ENCODE measurements at regions not wholly inside any gene's neighbourhood (a gene's known extent, or its start where the extent isn't known, plus 50 kb on each side); places are given as distances from the start of the nearest gene placed in this dataset.

DNA sequence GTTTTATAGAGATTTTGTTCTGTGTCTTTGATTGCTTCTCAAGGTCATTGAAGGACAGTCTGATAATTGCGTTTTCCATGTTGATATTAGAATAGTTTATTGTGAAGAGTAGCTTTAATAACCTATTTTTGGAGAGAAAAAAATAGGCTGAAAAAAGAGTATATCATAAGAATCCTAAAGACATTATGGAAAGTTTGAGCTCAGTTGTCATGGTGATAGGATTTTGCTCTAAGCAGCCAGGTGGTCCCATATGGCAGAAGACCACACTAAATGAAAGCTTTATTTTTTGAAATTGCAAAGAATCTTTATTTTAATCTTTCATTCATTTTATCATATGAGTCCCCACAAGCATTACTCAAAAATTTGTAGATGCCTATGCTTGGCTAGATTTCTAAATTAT is 358.9 kb upstream of the NAV3 start:
- H3K27ac ChIP-seq, result no peak overlapping the region
- TF ChIP-seq ZFX (IDR thresholded peaks at IDR 0.05), result no peak
- TF ChIP-seq, protein P1, sequence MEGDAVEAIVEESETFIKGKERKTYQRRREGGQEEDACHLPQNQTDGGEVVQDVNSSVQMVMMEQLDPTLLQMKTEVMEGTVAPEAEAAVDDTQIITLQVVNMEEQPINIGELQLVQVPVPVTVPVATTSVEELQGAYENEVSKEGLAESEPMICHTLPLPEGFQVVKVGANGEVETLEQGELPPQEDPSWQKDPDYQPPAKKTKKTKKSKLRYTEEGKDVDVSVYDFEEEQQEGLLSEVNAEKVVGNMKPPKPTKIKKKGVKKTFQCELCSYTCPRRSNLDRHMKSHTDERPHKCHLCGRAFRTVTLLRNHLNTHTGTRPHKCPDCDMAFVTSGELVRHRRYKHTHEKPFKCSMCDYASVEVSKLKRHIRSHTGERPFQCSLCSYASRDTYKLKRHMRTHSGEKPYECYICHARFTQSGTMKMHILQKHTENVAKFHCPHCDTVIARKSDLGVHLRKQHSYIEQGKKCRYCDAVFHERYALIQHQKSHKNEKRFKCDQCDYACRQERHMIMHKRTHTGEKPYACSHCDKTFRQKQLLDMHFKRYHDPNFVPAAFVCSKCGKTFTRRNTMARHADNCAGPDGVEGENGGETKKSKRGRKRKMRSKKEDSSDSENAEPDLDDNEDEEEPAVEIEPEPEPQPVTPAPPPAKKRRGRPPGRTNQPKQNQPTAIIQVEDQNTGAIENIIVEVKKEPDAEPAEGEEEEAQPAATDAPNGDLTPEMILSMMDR (conservative IDR thresholded peaks at IDR 0.05), result no peak

DNA sequence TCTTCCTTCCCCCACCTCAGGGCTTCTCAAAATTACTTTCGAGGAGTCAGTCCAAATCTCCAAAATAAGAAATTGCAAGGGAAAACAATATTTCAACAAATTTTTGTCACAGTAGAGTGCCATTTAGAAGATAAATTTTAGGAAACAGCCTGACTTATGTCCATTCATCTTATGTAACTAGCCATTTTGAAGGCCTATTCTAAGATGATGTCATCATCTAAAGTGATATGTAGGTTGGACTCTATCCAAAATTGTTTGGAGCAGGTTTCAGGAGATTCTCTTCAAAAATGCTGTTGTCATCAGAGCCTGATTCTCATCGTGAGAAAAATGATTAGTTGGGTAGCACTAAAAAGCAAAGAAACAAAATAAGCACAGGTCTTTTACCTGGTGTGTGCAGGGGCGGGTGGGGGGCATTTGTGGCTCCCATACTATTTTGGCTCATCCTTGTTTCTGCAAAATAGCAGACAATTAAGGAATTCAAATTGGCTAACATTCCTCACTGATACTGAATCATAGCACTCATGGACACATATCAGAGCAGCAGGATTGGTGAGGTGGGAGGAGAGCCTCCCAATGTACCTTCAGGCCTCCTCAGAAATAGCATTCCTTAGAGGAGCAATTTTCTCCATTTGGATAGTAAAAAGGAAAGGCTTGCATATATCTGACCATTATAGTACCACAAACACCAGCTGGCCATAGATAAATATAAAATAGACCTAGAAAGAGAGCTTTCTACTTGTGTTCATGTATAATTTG is 360.9 kb upstream of the NAV3 start:
- no peak overlapping the region for H3K27ac ChIP-seq
- no peak for TF ChIP-seq ZFX (IDR thresholded peaks at IDR 0.05)
- TF ChIP-seq, protein P1 (conservative IDR thresholded peaks at IDR 0.05), result no peak

DNA sequence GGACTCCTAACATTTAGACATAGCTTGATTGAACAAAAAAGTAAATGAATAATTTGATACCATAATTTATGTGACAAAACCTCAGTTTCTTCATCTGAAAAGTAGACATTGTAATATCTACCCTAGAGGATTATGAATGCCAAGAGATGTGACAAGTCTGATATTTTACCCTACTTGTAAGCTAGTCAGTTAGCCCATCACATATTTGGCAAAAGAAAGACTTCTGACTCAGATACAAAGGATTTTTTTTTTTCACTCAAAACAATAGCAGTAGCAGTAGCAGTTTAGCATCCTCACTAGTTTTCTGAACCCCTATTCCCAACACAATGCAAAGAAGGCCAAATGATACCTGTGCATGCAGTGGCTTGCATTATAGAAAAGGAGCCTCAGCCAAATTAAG is 377.3 kb upstream of the E2F7 start:
- TF ChIP-seq, protein P1 (conservative IDR thresholded peaks at IDR 0.05), result no peak
- TF ChIP-seq ZFX (IDR thresholded peaks at IDR 0.05), result no peak
- no peak overlapping the region for H3K27ac ChIP-seq

DNA sequence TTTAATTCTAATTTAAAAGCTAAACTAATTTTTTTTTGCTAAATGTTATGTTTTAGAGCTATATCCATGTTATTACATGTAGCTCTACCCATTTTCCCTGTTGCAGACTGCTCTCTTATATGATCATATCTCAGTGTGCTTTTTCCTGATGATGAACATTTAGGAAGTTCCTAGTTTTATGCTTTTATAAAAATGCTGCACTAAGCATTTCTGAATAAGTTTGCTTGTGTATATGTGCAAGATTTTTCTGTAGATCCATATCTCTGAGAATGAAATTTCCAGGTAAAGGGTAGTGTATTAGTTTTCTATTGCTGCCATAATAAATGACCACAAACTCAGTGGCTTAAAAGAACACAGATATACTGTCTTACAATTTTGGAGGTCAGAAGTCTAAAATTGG is 374.4 kb upstream of the E2F7 start:
- TF ChIP-seq ZFX (IDR thresholded peaks at IDR 0.05), result no peak
- TF ChIP-seq, protein P1 (conservative IDR thresholded peaks at IDR 0.05), result no peak

DNA sequence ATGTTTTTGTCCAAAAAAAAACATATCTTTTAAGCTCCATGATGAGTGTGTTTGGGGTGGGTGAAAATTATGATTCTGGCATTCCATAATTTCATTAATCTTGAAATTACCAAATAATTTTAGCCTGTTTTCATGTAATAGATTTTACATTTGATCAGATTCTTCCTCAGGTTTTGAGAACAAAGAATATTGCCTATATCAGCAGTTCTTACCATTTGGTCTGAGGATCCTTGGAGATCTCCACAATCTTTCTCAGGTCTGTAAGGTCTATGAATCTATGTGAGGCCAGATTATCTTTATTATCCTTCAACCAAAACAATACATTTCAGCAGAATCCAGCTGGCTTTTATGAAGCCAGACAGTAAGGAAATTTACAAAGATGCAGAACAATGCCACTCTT is 373.3 kb upstream of the E2F7 start:
- H3K27ac ChIP-seq, result no peak overlapping the region
- no peak for TF ChIP-seq ZFX (IDR thresholded peaks at IDR 0.05)
- TF ChIP-seq, protein P1 (conservative IDR thresholded peaks at IDR 0.05), result no peak

More for the DNA sequence above, 374.4 kb upstream of the E2F7 start:
- no peak overlapping the region for H3K27ac ChIP-seq

DNA sequence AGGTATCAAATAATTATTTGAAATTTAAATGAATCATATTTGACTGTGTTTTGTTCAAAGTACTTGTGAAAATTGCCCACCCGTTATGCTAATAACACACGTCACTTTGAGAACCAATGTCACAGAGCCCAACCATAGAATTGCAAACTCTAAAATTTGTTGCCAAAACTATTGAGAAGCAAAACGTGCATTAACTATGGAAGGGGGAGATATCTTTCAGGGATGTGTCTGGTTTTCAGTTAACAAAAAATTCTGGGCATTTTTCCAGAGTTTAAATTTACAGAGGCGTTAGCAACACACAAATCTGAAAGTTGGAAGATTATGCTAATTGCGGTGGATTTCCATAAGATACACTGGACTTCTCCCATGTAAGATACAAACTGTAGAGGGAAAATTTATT is 371.8 kb upstream of the E2F7 start:
- TF ChIP-seq ZFX (IDR thresholded peaks at IDR 0.05), result no peak
- TF ChIP-seq, protein P1 (conservative IDR thresholded peaks at IDR 0.05), result no peak
- no peak overlapping the region for H3K27ac ChIP-seq

DNA sequence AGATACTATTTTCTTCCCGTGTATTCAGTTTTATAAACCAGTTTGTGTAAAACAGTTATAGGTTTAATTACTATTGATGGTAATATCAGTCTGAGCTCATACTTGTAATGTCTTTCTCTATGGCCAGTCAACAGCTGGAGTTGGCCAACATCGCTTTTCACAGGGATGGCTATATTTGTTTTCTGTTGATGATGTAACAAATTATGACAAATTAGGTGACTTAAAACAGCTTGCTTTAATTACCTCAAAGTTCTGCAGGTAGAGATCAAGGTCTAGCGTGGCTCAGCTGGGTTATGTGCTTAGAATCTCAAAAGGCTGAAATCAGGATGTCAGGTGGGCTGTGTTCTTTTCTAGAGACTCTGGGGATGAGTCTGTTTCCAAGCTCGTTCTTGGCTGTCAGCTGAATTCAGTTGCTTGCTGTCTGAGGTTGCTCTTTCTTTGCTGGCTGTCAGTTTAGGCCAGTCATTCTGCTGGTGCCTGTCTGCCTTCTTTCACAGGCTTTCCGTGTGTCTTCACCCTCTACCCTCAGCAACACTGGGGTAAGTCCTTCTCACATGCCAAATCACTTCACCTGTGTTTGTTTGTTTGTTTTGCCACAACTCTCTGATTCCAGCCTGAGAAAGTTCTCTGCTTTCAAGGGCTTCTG is 370.2 kb upstream of the E2F7 start:
- no peak overlapping the region for H3K27ac ChIP-seq
- no peak for TF ChIP-seq ZFX (IDR thresholded peaks at IDR 0.05)
- TF ChIP-seq, protein P1 (conservative IDR thresholded peaks at IDR 0.05), result no peak
